Cardiac fibroblast (primary cell): ENCODE measurements at regions not wholly inside any gene's neighbourhood (a gene's known extent, or its start where the extent isn't known, plus 50 kb on each side); places are given as distances from the start of the nearest gene placed in this dataset.

Source experiments
- DNase-seq, 2 donors: peaks; one replicate each; pipeline versions ENCODE4 v3.0.0 to v3.0.0-alpha.2; 2010; ENCODE audit warnings: low read depth in 2 of 2
- H3K4me3 ChIP-seq, 2 donors: replicated peaks in 1 of 2; 1 replicate in 1 of 2; 2 replicates in 1 of 2; pipeline ENCODE4 v1.5.1; 2011; ENCODE audit warnings: low read depth in 2 of 2, low read length in 2 of 2, mild to moderate bottlenecking in 2 of 2, moderate library complexity in 1 of 2
- CTCF ChIP-seq: IDR thresholded peaks from one replicate; pipeline ENCODE4 v1.5.1; 2011; ENCODE audit warnings: low read depth, mild to moderate bottlenecking, low read length, inconsistent platforms

- DNase-seq = no peak
- H3K4me3 ChIP-seq = no peak overlapping the region
- TF ChIP-seq CTCF = no peak
Measured at GRCh38 chr2:139465789-139466188, 685.6 kb upstream of the NXPH2 start.

- no peak for DNase-seq
- no peak for TF ChIP-seq CTCF
Measured at GRCh38 chr2:139457873-139458272, 677.7 kb upstream of the NXPH2 start.

DNA sequence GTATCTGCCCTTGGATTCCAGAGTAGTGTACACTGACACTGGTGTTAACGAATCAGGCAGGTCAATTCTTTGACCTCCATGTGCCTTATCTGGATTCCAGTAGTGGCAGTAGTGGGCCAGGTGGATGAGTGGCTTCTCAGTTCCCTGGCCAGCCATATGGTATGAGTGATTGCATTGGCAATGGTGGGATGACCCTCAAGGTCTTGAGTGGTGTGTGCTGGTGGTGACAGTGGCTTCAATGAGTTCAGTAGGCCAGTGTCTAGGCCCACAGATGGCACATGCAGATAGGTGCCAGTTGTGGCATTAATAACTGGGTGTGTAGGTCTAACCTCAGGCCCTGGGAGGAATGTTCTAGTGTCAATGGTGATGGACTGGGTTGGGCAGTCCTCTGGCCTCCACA, 674.1 kb upstream of the NXPH2 start:
- DNase-seq = no peak
- H3K4me3 ChIP-seq = no peak overlapping the region
- no peak for TF ChIP-seq CTCF

More at GRCh38 chr2:139457873-139458272, 677.7 kb upstream of the NXPH2 start:
- H3K4me3 ChIP-seq = no peak overlapping the region

DNA sequence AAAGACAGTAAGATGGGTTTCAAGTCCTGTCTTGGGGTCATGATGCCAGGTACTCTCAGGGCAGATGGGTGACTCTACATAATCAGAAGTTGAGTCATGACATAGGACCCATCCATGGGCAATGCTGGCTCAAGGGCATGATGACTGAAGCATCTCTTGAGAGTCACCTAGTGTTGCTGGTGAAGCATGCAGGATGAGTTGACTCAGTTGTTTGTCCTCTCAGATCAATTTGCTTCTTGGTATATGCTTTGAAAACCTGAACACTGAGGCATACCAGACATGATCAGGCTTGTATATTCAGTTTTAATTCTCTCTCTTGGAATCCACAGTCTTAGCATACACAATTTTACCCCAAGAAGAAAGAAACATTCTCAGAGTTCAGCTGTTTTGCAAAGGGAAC, 658.9 kb upstream of the NXPH2 start:
- no peak for TF ChIP-seq CTCF
- H3K4me3 ChIP-seq = no peak overlapping the region
- no peak for DNase-seq

DNA sequence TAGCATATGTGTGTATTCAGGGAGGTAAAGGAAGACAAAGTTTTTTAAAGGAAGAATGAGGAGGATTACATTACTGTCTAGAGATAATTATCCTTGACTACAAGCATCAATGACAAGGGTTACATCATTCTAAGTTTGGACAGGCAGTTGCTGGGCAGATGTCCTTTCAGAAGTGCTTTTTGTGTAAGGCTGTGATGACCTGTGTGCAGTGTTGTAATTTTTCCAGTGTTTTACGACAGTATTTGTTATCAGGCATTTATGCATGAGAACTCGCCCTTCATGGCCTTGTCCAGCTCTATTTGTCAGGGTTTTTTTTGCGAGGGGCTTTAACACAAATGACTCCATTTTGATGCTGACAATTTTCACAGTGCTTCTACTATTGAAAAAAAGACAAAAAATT, 658.3 kb upstream of the NXPH2 start:
- no peak for TF ChIP-seq CTCF
- no peak for DNase-seq
- no peak overlapping the region for H3K4me3 ChIP-seq

- no peak overlapping the region for H3K4me3 ChIP-seq
- no peak for TF ChIP-seq CTCF
- no peak for DNase-seq
Measured at GRCh38 chr2:139427164-139427563, 647.0 kb upstream of the NXPH2 start.

GRCh38 chr2:139424101-139424500, 643.9 kb upstream of the NXPH2 start:
- no peak for TF ChIP-seq CTCF
- no peak for DNase-seq

More at GRCh38 chr2:139424101-139424500, 643.9 kb upstream of the NXPH2 start:
- no peak overlapping the region for H3K4me3 ChIP-seq
